Activated CD4-positive, CD25-positive, alpha-beta regulatory T cell treated with anti-CD3 and anti-CD28 coated beads, Interleukin-2, amount 50 U/mL, for 24 hours (primary cell): ENCODE measurements at regions not wholly inside any gene's neighbourhood (a gene's known extent, or its start where the extent isn't known, plus 50 kb on each side); places are given as distances from the start of the nearest gene placed in this dataset.

Source experiments
- ATAC-seq, 2 donors: fragments of 150-1000 bp; cut with Tn5 transposase; one replicate each; pipeline ENCODE4 v1.10.0; 2021; ENCODE audit warnings: mild to moderate bottlenecking in 1 of 2, moderate library complexity in 1 of 2

DNA sequence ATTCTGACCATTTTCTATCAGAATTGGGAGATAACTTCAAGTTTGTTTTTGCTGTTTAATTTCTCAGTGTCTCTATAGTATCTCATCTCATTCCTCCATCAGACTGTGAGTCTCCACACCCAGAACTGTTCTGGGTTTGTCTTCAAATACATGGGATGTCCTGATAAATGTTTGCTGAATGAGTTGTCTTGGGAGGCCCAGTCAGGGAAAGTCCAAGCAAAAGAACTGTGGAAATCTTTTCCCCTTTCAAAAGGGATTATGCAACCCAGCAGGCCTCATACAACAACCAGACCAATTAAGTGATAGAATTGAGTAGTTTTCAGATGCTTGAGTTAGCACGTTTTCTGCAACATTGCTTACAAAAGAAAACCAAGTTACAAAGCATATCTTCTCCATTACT lies 324.4 kb downstream of the BRINP1 start:
- ATAC-seq, result no peak

DNA sequence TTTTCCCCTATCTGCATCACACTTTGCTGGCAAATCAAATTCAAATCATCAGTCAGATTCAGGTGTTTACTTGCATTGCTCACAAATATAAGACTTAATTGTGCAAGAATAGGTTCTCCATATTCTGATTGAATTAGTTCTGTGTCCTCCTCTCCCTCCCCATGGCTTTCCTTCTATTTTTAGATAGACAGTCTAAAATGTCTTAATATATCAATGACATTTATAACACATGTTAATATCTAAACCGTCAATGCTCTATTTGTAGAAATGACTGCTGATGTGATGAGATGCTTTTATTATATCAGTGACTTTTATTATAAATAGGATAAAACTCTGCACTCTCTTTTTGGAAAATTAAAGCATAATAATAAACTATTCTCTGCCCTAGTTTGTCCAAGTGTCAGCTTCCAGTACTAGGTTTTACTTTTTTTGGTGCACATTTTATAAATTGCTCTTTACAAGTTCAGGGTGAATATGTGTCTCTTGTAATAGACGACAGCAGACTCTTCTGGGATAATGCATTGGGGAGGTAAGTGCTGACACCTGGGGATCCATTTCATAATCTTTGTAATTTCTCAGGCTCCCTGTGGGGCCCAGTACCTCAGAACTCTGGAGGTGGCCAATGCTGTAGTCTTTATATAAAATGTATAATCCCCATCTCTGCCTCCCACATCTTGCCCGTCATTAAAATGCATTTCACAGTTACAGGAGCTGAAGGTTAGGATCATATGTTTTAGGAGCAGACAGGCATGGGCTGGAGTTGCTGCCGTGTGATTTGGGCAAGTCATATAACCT lies 321.5 kb downstream of the BRINP1 start:
- no peak for ATAC-seq

DNA sequence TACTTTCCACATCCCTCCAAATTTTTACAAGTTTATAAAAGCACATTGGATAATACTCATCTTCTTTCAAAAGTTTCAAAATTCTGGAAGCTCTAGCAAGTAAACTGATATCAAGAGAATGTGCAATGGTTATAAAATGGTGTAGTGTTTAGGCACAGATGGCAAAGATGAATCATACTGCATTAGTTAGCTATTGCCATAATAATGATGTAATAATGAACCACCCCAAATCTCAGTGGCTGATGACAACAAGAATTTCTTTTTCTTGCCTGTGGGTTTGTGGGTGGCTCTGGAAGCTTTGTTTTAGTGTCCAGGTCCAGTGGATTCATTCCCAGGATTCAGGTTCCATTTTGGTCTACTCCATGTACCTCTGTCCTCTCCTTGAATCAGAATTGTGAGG lies 319.0 kb downstream of the BRINP1 start:
- ATAC-seq, result no peak

DNA sequence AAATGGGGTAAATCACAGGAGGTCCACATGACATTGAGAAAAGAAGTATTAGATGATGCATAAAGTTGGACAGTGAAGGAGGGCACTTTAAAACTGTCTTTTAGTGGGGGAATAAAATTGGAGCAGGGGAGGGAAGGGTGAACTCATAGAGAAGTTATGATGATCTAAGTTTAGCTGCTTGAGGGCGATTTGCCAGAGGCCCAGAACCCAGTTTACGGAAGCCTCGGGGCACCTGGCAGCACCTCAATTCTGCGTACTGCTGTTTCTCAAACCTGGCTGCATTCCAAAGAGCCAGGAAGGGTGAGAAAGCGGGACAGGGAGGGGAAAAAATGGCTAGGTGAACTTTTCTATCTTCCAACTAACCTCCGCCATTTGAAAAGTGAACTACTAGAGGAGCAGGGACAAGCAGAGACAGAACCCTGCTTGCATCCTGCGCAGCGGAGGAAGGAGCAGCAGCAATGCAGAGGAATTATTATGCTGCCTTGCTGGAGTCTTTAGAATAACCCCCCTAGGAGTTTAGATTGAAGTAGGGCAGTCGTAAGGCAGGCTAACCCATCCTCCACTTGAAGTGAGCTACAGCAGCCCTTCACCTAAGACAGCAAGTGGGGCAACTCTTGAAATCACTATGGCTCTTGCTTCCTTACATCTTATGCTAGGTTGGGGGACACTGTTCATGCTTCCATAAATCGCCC lies 316.8 kb downstream of the BRINP1 start:
- ATAC-seq, result no peak

DNA sequence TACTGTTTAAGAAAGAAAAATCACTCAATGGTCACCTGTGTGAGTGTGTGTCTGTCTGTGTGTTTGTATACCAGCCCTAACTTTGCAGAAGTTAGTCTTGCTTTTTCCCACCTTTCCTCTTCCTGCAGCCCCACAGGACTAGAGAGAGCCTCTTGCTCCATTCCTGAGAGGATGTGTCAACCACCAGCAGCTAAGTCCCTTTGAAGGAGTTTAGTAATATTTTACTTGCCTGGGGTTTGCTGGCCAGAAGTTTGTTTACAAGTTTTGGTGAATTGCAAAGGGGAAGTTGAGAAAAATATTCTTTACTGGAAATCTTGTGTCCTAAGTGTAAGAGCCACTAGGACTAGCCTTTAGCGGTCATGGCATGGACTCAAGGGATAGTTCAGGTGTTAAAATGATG lies 316.2 kb downstream of the BRINP1 start:
- no peak for ATAC-seq

DNA sequence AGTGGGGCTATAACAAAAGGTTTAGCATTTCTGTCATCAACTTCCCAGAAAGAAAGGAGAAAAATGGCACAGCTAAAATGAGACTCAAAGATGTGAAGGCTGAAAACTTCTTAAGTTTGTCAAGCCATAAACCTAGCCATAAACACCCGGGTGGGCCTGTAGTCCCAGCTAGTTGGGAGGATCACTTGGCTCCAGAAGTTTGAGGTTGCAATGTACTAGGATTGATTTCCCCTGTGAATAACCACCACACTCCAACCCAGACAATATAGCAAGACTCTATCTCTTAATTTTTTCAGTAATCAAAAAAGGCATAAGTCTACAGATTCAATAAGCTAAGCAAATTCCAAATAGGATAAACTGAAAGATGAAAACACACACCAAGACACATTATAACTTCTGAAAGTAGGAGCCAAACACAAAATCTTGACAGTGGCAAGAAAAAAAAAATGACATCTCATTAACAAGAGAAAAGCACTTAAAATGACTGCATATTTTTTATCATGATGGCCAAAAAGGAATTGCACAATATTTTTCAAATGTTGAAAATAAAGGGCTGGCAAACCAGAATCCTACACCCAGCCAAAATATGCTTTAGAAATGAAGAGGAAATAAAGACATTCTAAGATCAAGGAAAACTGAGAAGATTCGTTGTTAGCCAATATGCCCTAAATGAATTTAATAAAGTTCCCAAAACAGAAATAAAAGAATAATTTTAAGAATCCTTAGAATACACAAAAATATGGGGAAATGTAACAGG lies 308.4 kb downstream of the BRINP1 start:
- ATAC-seq, result no peak

DNA sequence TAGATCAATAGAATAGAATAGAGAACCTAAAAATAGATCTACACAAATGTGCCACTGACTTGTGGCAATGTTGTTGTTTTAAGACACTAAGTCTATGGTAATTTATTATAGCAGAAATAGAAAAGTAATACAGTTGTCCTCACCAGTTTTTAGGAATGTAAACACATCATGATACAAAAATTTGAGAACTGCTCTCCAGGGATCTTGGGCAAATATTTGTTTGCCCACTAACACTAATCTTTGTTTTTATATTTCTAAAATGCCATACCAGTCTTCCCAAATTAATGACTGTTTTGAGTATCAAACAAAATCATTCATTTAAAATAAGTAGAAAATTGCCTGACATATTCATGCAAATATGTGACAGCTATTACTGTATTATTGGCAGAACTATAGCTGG lies 297.6 kb downstream of the BRINP1 start:
- no peak for ATAC-seq

DNA sequence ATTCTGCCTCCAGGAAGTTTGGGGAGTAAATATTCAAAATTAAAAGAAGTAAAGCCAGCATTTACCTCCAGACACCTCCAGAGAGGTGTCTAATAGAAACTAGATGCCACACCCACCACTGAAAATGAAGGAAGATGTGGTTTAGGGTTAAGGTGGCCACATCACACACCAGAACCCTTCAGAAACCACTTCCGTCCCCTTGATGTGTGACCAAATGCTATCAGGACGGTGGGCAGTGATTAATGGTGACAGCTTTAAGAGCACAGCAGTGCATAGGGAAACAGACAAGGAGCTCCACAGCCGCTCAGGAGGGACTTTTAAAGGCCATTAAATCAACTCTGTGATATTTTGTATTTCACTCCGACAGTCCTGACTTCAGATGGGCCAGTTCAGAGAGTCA lies 295.2 kb downstream of the BRINP1 start:
- no peak for ATAC-seq

DNA sequence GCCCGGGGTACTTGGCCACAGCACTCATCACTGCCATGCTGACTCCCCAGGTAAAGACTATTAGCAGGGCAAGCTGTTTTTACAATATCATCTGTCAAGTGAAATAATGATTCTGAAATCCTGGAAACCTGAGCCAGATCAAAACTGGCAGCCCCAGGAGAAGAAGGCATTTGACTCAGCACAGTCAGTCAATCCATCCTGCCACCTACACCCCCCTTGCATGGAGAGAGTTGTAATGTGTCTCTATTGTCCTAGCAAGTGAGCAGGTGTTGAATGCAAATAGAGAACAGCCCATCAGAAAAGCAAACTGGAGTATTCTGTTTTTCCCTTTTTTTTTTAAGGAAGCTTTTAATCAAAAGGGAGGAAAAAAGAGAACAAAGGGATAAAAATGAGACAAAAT lies 291.2 kb downstream of the BRINP1 start:
- no peak for ATAC-seq

DNA sequence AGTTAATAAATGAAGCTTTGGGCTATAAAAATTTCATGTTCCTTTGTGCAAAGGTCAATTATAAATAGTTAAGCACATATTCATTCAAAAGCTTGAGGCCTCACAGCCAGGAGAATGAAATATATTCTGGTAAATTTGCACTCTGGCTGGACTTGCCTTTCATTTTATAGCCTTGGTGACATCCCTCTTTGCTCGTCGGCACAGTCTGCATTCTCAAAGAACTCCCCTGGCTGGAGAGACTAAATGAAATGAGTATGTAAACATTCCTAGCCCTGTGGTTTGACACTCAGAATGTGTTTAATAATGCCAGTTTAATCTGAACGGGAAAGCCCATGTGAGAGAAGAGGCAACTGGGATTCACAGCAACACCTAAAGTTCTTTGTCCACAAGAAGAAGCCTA lies 285.6 kb downstream of the BRINP1 start:
- ATAC-seq, result no peak

DNA sequence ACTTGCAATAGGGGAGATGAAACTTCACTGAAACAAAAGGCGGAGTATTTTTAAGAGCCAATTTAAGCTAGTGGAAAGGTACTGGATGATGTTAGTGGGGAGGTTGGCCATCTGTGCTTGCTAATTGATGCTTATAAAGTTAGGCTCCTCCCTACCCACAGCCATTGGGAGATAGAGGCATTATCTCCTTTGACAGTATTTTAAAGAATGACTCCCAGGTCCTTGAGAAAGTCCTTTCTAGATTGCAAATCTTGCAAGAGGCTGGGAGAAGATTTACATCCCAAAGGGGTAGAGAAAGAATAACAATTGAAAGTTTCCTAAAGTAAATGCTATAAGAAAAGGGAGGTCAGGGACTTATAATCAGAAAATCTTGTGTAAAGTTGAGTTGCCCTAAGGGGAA lies 282.6 kb downstream of the BRINP1 start:
- no peak for ATAC-seq

DNA sequence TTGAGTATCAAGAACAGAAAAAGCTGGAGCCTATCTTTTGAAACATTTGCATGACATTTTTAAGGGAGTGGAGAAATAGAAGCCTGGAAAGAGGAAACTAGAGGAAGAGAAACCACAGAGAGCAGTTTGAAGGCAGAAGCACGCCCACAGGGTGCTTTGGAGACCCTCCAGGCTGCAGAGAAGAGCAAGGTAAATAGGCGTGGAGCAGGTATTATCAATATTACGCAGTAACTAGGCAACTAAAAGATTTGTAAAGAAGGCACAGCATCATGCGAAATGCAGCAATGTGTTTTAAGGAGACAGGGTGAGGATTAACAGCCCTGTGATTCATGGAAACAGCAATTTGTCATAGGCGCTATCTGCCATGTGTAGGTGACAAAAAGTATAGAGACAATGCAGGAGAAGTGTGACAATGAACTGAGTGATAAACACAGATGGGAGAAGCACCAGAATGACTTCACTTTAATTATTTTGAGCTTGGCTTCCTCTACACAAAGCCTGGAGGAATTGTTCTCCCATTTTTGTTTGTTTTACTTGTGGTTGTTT lies 281.2 kb downstream of the BRINP1 start:
- no peak for ATAC-seq

DNA sequence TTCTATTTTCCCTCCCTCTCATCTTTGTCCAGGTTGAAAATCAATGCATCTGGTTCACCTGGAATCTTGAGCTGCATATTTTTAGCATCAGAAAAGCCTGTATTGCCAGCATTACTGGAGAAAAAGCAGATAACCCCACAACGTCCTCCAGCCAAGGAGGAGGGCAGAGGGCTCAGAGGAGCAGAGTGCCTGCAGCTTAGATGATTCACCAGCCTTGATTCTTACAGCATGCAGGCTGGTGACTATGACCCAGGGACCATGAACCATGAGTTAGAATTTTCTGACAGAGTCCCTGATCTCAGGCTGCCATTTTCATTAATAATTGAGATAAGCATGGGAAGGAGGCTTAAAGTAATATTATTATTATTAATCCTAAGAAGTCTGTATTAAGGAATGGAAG lies 278.2 kb downstream of the BRINP1 start:
- no peak for ATAC-seq

DNA sequence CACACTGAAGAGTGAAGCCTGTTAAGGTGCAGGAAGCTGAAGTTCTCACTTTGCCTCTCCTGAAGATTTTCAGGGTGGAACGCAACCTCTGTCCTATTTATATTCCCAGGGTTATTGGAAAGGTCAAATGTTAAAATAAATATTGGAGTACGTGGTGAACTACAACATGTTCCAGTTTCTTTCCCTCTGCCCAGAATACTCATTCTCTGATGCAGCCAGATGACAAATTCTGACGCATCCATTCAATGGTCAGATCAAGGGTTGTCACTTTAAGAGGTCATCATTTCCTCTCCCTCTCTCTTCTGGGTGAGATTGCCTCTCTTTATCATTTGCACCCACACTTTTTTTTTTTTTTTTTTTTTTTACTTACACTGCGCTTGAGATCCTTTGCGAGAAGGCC lies 277.1 kb downstream of the BRINP1 start:
- ATAC-seq, result no peak

DNA sequence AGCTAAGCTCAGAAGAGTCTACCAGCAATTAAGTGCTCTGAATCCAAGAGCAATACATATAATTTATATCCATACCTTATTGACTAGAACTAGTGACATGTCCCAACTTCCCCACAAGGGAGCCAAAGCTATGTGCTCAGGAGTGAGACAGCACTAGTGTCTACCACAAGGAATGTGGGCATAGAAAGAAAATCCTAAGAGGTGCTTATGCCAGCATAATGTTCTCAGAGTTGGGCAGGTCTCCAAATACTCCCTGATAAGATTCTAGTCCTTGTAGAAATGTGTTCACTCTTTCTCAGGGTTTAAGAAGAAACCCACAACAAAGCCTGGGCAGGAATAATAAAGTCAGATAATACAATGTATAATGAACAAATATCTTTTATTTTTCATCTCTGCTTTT lies 275.1 kb downstream of the BRINP1 start:
- ATAC-seq, result no peak

DNA sequence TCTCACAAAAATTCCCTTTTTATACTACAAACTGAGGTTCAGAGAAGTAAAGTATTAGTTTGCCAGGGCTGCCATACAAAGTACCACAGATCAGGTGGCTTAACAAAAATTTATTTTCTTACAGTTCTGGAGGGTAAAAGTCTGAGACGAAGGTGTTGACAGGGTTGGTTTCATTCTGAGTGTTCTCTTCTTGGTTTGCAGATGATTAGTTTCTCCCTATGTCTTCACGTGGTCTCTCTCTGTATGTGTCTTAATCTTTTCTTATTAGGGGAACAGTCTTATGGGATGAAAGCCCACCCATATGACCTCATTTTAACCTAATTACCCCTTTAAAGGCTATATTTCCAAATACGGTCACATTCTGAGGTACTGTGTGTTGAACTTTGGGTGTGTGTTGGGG lies 274.2 kb downstream of the BRINP1 start:
- ATAC-seq, result no peak

DNA sequence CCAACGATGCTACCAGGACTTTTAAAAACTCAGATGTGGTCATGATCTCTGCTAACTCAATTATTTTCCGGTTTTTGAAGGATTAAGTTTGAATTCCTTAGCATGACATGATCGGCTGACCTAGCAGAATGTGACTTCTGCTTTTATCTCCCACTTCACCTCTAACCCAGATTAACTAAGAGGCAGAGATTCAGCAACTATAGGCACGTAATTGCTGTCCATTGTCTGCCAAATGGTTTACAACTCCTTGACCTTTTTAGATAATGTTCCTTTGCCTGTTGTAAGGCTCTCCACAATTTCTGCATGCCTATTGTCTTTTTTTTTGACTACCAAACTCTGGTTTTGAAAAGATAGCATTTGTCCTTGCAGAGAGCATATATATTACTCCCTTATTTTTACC lies 268.2 kb downstream of the BRINP1 start:
- ATAC-seq, result no peak

DNA sequence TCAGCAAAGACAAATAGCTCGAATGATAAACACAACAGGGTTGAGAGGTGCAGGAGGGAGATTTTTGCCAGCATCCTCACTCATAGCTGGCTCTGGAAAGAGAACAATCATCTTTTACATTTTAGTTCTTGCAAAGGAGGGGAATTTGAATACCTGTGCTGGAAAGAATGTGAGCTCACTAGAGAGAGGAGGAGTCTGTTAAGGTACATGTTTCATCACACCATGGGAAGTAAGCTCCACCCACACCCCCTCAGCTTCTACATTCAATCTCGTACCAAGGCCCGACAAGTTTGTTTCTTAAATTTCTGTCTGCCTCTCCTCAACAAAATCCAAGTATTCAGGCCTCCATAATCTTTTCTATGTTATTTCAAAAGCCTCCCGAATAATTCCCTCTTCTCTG lies 254.6 kb downstream of the BRINP1 start:
- no peak for ATAC-seq
